Pancreas (tissue), 10 donors: ENCODE measurements at regions not wholly inside any gene's neighbourhood (a gene's known extent, or its start where the extent isn't known, plus 50 kb on each side); places are given as distances from the start of the nearest gene placed in this dataset.

Experiments
- ATAC-seq, 4 donors: fragments of 200-7000 bp; cut with Tn5 transposase; one replicate each; pipeline versions ENCODE4 v1.8.0 to v1.9.1; 2020; ENCODE audit warnings: mild to moderate bottlenecking in 4 of 4, moderate library complexity in 4 of 4
- DNase-seq, 6 donors: peaks; one replicate each; pipeline ENCODE4 v3.0.0-alpha.2; 2020
- FAIRE-seq: peaks from 2 replicates; lab custom pipeline; 2012; peaks lifted over from hg19 to GRCh38; lab: Jason Lieb, UNC
- H3K27ac ChIP-seq, 4 donors: fragments of 200-600 bp; sonication (generic); 1 replicate in 3 of 4; 2 replicates in 1 of 4; pipeline versions ENCODE4 v1.5.0 to v1.8.0; 2020
- H3K27me3 ChIP-seq, 4 donors: fragments of 200-600 bp; one replicate each; pipeline ENCODE4 v1.8.0; 2021
- H3K36me3 ChIP-seq, 3 donors: fragments of 200-600 bp; sonication (generic) in 1 of 3; one replicate each; pipeline versions ENCODE4 v1.5.0 to v1.8.0; 2020 to 2021
- H3K4me1 ChIP-seq, 3 donors: fragments of 200-600 bp; one replicate each; pipeline ENCODE4 v1.8.0; 2021
- H3K4me3 ChIP-seq, 4 donors: fragments of 200-600 bp; sonication (generic) in 2 of 4; one replicate each; pipeline versions ENCODE4 v1.5.0 to v1.8.0; 2020 to 2021
- H3K9me3 ChIP-seq, 4 donors: fragments of 200-600 bp; one replicate each; pipeline ENCODE4 v1.8.0; 2021
- CTCF ChIP-seq, 4 donors: fragments of 200-600 bp; sonication (generic) in 3 of 4; IDR thresholded peaks; one replicate each; pipeline versions ENCODE4 v1.5.0 to v1.8.0; 2021; ENCODE audit warnings: antibody characterized with exemption in 4 of 4
- WGBS, 2 donors: extraction: QIAGEN DNeasy Blood & Tissue Kit; methylation state at CpG; one replicate each; pipeline ENCODE4 v1.1.7; 2013; 5-methylcytosine and 5-hydroxymethylcytosine counted together
- intact Hi-C, 3 donors: fragments of 100-400 bp; cut with DNase I; formaldehyde crosslinking; loops; one replicate each; pipeline versions ENCODE4 v1.11.1 to v1.14.2; 2022
- donor health status: healthy with polysubstance abuse.
- donor health status: DM: no; HTN: no; CAD: no; lungs with moderate emphysema.
- donor health status: DM: no; HTN: no; CAD: no.
- donor health status: control.
- donor health status: control.
- donor health status: Bipolar disorder and iron deficiency.
- donor health status: DM: yes; HTN: yes; CAD: no.
- donor health status: DM: no; HTN: no; CAD: no.
- donor health status: DM: no; HTN: no; CAD: no.
- donor health status: DM: yes; HTN: yes; CAD: no.

GRCh38 chr5:116650964-116651363, 76.3 kb upstream of the SEMA6A start:
- intact Hi-C loops = no loop called here
- TF ChIP-seq CTCF (IDR thresholded peaks at IDR 0.05) = no peak
- FAIRE-seq (no peak), ATAC-seq (no peak), DNase-seq (no peak)
- Histone ChIP-seq H3K27ac (no peak overlapping the region), H3K4me3 (no peak overlapping the region), H3K36me3 (no peaks in the 10 kb centered on the region), H3K27me3 (no peaks in the 10 kb centered on the region), H3K9me3 (no peaks in the 10 kb centered on the region), H3K4me1 (no peaks in the 10 kb centered on the region)
- WGBS, 2 donors = 70 to 82% methylated on average over 4 of the region's 4 CpGs

- no peak overlapping the region for H3K27ac ChIP-seq
- H3K9me3 ChIP-seq = no peaks in the 10 kb centered on the region
- no peaks in the 10 kb centered on the region for H3K27me3 ChIP-seq
- ATAC-seq (no peak), DNase-seq (no peak), FAIRE-seq (no peak)
- WGBS, 2 donors = 88 to 96% methylated on average over 7 of the region's 7 CpGs
- TF ChIP-seq CTCF (IDR thresholded peaks at IDR 0.05) = no peak
- intact Hi-C loops = no loop called here
- no peaks in the 10 kb centered on the region for H3K4me1 ChIP-seq
- no peak overlapping the region for H3K4me3 ChIP-seq
- no peaks in the 10 kb centered on the region for H3K36me3 ChIP-seq
These were observed 75.9 kb upstream of the SEMA6A start for GRCh38 chr5:116650544-116650943.

GRCh38 chr5:116646611-116647289, 72.1 kb upstream of the SEMA6A start:
- no peaks in the 10 kb centered on the region for H3K4me1 ChIP-seq
- intact Hi-C loops = no loop called here
- ATAC-seq (no peak), FAIRE-seq (no peak), DNase-seq (no peak)
- WGBS, 2 donors = 72 to 77% methylated on average over 10 of the region's 10 CpGs
- H3K27ac ChIP-seq = no peak overlapping the region
- H3K9me3 ChIP-seq = no peaks in the 10 kb centered on the region
- H3K27me3 ChIP-seq = no peaks in the 10 kb centered on the region
- H3K36me3 ChIP-seq = no peaks in the 10 kb centered on the region
- H3K4me3 ChIP-seq = no peak overlapping the region
- TF ChIP-seq CTCF (IDR thresholded peaks at IDR 0.05) = no peak

- Histone ChIP-seq H3K36me3 (no peaks in the 10 kb centered on the region), H3K9me3 (no peaks in the 10 kb centered on the region), H3K27me3 (no peaks in the 10 kb centered on the region), H3K4me3 (no peak overlapping the region), H3K27ac (no peak overlapping the region), H3K4me1 (no peaks in the 10 kb centered on the region)
- no peak for FAIRE-seq
- 65 to 73% methylated on average over 1 of the region's 1 CpG for WGBS, 2 donors
- no peak for TF ChIP-seq CTCF (IDR thresholded peaks at IDR 0.05)
- ATAC-seq = no peak
- DNase-seq = no peak
- intact Hi-C loops = no loop called here
These were observed 71.0 kb upstream of the SEMA6A start for GRCh38 chr5:116645627-116646026.

- FAIRE-seq (no peak), DNase-seq (no peak), ATAC-seq (no peak)
- intact Hi-C loops = no loop called here
- Histone ChIP-seq H3K36me3 (no peaks in the 10 kb centered on the region), H3K9me3 (no peaks in the 10 kb centered on the region), H3K4me3 (no peak overlapping the region), H3K27me3 (no peaks in the 10 kb centered on the region), H3K4me1 (no peaks in the 10 kb centered on the region), H3K27ac (no peak overlapping the region)
- no peak for TF ChIP-seq CTCF (IDR thresholded peaks at IDR 0.05)
These were observed 65.6 kb upstream of the SEMA6A start for GRCh38 chr5:116640236-116640635.
